ENCODE measurements at regions not wholly inside any gene's neighbourhood (a gene's known extent, or its start where the extent isn't known, plus 50 kb on each side); places are given as distances from the start of the nearest gene placed in this dataset.

DNA sequence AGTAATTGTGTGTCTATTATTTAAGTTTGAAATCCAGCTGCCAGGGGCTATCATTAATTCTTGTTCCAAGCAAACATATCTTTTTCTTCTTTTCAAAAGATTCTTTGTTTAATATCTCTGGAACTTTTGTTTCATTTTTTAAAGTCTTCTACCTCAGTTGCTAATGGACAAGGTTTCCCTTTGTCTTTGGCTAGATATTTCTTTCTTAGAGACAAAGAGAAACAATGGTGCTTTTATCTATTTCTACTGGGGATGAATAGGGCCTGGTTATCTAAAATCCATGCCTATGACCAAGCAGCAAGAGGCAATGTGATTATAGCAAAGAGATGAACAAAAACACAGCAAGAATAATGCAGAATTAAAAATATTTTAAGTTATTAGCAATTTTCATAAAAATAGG, 661.3 kb upstream of the KLF12 start:
- TF ChIP-seq POLR2AphosphoS5 (IDR thresholded peaks at IDR 0.05) (no peak), POLR2A (IDR thresholded peaks at IDR 0.05) (no peak), EP300 (IDR thresholded peaks at IDR 0.05; ENCODE audit: low read depth) (no peak)
- TF ChIP-seq, protein P1, sequence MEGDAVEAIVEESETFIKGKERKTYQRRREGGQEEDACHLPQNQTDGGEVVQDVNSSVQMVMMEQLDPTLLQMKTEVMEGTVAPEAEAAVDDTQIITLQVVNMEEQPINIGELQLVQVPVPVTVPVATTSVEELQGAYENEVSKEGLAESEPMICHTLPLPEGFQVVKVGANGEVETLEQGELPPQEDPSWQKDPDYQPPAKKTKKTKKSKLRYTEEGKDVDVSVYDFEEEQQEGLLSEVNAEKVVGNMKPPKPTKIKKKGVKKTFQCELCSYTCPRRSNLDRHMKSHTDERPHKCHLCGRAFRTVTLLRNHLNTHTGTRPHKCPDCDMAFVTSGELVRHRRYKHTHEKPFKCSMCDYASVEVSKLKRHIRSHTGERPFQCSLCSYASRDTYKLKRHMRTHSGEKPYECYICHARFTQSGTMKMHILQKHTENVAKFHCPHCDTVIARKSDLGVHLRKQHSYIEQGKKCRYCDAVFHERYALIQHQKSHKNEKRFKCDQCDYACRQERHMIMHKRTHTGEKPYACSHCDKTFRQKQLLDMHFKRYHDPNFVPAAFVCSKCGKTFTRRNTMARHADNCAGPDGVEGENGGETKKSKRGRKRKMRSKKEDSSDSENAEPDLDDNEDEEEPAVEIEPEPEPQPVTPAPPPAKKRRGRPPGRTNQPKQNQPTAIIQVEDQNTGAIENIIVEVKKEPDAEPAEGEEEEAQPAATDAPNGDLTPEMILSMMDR (IDR thresholded peaks at IDR 0.05) = no peak
- no peaks in the 10 kb centered on the region for H3K27me3 ChIP-seq
- intact Hi-C loops (cut with DNase I; ENCODE audit: low total_unique reads) = no loop called here
- no peaks in the 10 kb centered on the region for H3K4me1 ChIP-seq
- no peaks in the 10 kb centered on the region for H3K36me3 ChIP-seq
- DNase-seq = no peak
- H3K9me3 ChIP-seq = no peaks in the 10 kb centered on the region
- no peak overlapping the region for H3K4me3 ChIP-seq
- in situ Hi-C loops (cut with MboI; ENCODE audit: low pct_ligation_motif_present in 1 of 4, low pct_unique_long_range_greater_than_20kb in 1 of 4, low sequenced_read_pairs in 3 of 4) = no loop called here
- H3K27ac ChIP-seq = no peak overlapping the region

DNA sequence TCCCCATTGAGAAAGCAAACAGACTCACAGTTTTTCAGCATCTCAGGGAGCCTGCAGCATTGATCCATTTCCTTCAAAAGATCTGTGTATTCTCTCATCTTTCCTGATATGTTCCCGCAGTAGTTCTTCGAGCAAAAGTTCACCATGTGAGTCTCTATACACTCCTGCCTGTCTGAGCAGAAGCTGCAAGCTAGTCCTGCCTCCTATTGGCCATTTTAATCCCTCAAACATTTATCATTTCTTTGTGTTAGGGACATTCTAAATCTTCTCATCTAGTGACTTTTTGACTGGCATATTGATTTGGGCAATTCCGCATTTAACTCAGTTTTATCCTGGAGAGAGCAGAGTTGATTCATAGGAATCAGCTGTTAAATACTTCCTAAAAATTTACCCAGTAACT, 660.4 kb upstream of the KLF12 start:
- H3K36me3 ChIP-seq = no peaks in the 10 kb centered on the region
- TF ChIP-seq EP300 (IDR thresholded peaks at IDR 0.05; ENCODE audit: low read depth) (no peak), POLR2A (IDR thresholded peaks at IDR 0.05) (no peak), POLR2AphosphoS5 (IDR thresholded peaks at IDR 0.05) (no peak)
- TF ChIP-seq, protein P1 (IDR thresholded peaks at IDR 0.05) = no peak
- in situ Hi-C loops (cut with MboI; ENCODE audit: low pct_ligation_motif_present in 1 of 4, low pct_unique_long_range_greater_than_20kb in 1 of 4, low sequenced_read_pairs in 3 of 4) (no loop called here), intact Hi-C loops (cut with DNase I; ENCODE audit: low total_unique reads) (no loop called here)
- 91 to 94% methylated on average over 3 of the region's 3 CpGs for WGBS, 2 donors (ENCODE audit: low coverage in 1 of 2)
- no peaks in the 10 kb centered on the region for H3K4me1 ChIP-seq
- H3K9me3 ChIP-seq = no peaks in the 10 kb centered on the region
- H3K4me3 ChIP-seq = no peak overlapping the region
- H3K27me3 ChIP-seq = no peaks in the 10 kb centered on the region
- no peak for DNase-seq
- H3K27ac ChIP-seq = no peak overlapping the region

DNA sequence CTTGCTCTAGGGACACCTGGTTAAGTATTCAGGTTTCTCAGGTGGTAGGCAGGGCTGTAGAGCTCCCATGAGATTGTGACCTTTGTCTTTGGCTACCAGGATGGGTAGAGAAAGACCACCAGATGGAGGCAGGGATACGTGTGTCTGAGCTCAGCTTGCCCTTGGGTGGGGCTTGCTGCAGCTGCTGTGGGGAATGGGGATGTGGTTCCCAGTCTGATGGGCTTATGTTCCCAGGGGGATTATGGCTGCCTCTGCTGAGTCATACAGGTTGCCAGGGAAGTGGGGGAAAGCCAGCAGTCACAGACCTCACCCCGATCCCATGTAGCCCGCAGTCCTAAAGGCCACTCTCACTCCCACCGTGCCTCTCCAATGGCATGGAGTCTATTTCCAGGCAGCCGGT, 659.9 kb upstream of the KLF12 start:
- intact Hi-C loops (cut with DNase I; ENCODE audit: low total_unique reads) (no loop called here), in situ Hi-C loops (cut with MboI; ENCODE audit: low pct_ligation_motif_present in 1 of 4, low pct_unique_long_range_greater_than_20kb in 1 of 4, low sequenced_read_pairs in 3 of 4) (no loop called here)
- no peaks in the 10 kb centered on the region for H3K36me3 ChIP-seq
- TF ChIP-seq POLR2AphosphoS5 (IDR thresholded peaks at IDR 0.05) = no peak
- TF ChIP-seq, protein P1 (IDR thresholded peaks at IDR 0.05) = no peak
- TF ChIP-seq POLR2A (IDR thresholded peaks at IDR 0.05) = no peak
- TF ChIP-seq EP300 (IDR thresholded peaks at IDR 0.05; ENCODE audit: low read depth) = no peak
- WGBS, 2 donors (ENCODE audit: low coverage in 1 of 2) = 80% methylated on average over 5 of the region's 5 CpGs; no CpG with 5 or more reads in 1 of the 2 donors
- no peak for DNase-seq
- no peak overlapping the region for H3K27ac ChIP-seq
- no peak overlapping the region for H3K4me3 ChIP-seq
- H3K9me3 ChIP-seq = no peaks in the 10 kb centered on the region
- H3K27me3 ChIP-seq = no peaks in the 10 kb centered on the region
- no peaks in the 10 kb centered on the region for H3K4me1 ChIP-seq

- TF ChIP-seq POLR2AphosphoS5 (IDR thresholded peaks at IDR 0.05) = no peak
- TF ChIP-seq, protein P1 (IDR thresholded peaks at IDR 0.05) = no peak
- no peak for TF ChIP-seq EP300 (IDR thresholded peaks at IDR 0.05; ENCODE audit: low read depth)
- TF ChIP-seq POLR2A (IDR thresholded peaks at IDR 0.05) = no peak
- Histone ChIP-seq H3K36me3 (no peaks in the 10 kb centered on the region), H3K27me3 (no peaks in the 10 kb centered on the region), H3K27ac (no peak overlapping the region), H3K4me1 (no peaks in the 10 kb centered on the region), H3K9me3 (no peaks in the 10 kb centered on the region), H3K4me3 (no peak overlapping the region)
- WGBS, 2 donors (ENCODE audit: low coverage in 1 of 2) = 77 to 86% methylated on average over 3 of the region's 3 CpGs
- no peak for DNase-seq
- in situ Hi-C loops (cut with MboI; ENCODE audit: low pct_ligation_motif_present in 1 of 4, low pct_unique_long_range_greater_than_20kb in 1 of 4, low sequenced_read_pairs in 3 of 4) (no loop called here), intact Hi-C loops (cut with DNase I; ENCODE audit: low total_unique reads) (no loop called here)
These were observed 650.8 kb upstream of the KLF12 start for GRCh38 chr13:74784959-74785358.
